NCI-H146 treated with DMSO at 0.1 percent for 48 hours (cell line): ENCODE measurements at regions not wholly inside any gene's neighbourhood (a gene's known extent, or its start where the extent isn't known, plus 50 kb on each side); places are given as distances from the start of the nearest gene placed in this dataset.
"Not testable (repeated sequence)": the region's sequence is repeated elsewhere in the genome, so short reads cannot be mapped to it uniquely, and the experiment has no call there.

Source experiments
- DNase-seq: peaks from one replicate; lab custom pipeline; 2025; ENCODE audit not compliant: unreplicated experiment; lab: John Stamatoyannopoulos, UW

DNA sequence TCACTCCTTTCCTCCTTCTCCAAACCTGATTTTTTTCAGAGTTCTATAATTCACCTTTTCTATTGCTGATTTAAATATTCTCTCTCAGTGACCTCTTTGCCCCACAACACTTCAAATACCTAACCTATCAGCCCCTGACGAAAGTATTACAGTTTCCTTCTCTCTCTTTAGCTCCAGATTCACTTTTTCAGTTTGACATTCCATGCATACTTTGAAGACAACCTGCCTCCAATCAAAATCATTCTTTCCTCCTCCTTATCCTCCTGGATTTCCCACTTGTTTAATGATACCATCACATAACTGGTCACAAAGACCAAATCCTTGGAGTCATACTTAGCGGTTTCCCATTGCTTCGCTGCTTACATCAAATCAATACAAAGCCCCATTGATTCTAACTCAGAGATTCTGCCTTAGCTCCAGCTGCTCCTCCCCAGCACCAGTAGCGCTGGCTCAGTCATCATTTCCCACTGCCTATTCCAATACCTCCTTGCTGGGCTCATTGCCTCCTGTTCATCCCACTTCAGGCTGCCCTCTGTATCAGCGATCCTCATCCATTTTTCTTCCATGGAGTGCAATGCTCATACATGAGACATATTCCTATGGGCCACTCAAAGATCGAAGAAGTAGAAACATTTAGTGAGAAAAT lies 240.1 kb downstream of the ZNF92 start:
- not testable (repeated sequence) for DNase-seq

DNA sequence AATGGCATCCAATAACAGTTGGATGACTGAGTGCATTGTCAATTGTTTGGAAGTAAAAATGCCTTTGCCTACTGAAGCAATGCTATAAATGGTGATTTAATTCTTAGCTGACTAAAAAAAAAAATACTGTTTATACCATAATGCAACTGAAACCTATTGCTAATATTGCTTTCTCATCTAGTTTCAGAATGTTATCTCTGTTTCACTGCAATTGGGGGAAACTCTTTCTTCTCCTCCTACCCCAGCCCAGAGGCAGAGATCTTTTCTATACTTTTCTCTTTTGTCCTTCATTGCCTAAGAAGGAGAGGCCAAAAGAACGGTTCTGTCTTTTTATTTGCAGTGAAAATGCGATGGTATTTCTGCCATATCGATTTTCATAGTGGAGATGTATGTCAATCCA lies 242.5 kb downstream of the ZNF92 start:
- not testable (repeated sequence) for DNase-seq

DNA sequence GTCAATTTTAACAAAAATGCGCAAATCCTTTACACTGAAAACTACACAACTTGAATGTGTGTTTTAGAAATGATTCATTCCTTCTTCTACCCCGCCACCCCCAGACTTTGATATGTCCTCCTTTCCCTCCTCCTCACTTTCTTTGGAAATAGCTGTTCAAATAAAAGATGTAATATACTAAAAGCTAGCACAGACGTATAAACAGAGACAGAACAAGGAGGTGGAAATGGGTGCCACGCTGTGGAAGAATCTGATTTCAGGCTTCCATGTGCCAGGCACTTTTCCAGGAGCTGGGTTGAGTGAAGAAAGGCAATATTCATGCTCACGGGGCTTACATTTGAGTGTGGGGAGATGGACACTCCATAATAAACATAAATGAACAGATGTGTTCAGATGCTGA lies 246.6 kb downstream of the ZNF92 start:
- not testable (repeated sequence) for DNase-seq

DNA sequence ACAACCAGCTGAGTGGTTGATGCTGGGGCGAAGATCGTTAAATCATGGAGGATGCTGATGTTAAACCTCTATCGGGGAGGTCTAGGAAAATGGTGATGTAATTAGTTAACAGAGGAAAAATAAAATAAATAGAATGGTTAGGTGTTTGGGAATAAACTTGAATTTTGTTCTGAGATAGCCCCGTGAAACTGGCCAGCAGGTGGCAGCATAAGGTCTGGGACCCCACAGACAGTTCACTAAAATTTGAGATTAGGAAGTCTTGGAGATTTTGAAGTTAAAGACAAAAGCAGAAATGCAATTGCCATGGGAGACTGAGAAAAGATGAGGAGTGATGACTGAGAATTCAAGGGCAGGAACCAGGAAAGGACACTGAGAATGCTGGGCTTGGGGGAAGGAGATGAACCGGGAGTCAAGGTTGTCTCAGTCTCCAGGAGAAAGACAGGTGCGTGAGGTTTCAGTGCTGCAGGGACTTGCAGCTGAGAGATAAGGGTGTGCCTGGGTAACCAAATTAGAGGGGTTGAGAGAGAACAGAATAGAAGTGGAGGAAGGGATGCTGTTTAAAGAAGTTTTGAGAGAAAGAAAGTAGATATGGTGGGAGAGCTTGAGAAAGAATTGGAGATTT lies 248.0 kb downstream of the ZNF92 start:
- DNase-seq = not testable (repeated sequence)

DNA sequence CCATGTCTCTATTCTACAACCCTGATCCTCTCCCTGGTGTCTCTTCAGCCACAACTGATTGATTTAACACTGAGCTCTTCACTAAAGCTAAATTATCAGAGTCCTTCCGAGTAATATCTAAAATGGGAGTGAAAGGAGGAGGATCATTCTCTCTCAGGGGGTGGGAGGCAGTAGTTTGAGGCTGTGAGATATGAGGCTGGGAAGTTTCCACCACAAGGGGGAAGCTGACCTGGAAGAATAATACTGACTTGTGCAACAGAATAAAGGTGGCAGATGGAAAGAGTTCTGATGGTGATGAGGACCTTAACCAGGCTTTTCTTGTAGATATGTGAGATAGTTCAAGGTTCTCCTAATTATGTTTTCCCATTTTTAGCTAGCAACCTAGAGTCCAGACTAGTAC lies 241.6 kb upstream of the VKORC1L1 start:
- not testable (repeated sequence) for DNase-seq

DNA sequence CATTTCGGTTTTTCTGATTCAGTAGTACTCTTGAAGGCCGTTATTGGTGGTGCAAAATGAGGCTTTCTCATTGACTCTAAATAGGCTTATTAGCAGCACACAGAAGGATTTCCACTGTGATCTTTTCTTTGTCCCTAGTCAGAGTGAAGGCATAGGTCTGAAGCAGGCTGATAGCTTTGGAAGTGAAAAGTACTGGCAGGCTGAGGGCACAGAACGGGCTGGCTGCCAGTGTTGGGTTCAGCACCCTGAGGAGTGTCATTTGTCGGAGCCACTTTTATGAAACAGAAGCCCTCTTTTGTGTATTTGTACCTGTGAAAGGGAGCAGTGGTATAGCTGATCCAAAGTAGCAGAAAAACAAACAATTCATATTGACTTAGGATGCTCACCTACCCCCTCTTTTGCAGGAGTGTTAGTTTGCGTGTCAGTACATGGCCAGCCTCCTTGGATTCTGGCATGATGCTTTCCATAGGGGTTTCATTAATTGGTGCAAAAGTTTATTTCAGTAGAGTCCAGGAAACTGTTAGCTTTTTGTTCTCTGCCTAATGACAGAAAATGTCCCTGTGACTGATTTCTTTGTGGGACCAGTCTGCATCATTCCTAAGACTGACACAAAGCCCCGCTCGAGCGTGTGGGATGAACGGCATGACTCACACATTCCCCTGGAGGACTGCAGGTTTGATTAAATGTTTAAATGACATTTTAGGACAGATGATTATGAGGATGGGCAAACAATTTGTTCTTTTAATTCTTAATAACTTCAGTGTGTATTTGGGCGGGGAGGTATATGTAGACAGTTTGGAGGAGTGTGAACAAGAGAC lies 239.1 kb upstream of the VKORC1L1 start:
- not testable (repeated sequence) for DNase-seq

DNA sequence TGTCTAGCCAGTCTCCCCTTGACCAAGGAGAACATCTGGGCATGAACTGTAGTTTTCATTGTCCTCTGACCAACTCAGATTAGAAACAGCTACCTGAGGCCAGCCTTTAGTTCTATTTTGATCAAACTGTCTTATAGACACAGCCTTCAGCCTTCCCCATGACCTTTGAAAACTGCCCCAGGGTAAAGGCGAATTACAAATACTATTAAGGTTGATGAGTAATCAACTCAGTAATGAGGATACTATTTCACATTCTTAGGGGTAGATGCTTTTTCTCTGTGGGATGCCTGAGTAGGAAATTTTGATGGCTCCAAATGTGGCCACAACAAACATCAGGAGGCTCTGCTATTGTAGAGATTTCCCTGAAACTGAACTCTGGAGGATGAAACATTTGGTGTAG lies 234.0 kb upstream of the VKORC1L1 start:
- not testable (repeated sequence) for DNase-seq

DNA sequence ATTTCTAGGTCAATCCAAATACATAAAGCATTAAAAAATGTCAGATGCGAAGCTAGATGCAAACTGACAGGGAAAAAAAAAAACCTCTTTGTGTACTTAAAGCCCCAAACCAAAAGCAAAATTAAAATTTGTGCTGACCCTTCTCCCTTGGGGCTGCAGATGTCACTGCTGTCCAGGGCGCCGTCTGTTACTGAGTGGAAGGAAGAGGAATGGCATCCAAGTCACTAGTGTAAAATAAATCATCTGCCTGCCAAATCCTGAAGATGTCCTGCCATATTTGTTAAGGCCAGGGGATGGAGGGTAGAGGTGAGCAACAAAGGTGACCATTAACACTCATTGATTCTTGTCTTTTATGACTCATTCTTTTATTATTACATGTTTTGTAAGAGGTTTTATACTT lies 233.2 kb upstream of the VKORC1L1 start:
- DNase-seq = not testable (repeated sequence)

DNA sequence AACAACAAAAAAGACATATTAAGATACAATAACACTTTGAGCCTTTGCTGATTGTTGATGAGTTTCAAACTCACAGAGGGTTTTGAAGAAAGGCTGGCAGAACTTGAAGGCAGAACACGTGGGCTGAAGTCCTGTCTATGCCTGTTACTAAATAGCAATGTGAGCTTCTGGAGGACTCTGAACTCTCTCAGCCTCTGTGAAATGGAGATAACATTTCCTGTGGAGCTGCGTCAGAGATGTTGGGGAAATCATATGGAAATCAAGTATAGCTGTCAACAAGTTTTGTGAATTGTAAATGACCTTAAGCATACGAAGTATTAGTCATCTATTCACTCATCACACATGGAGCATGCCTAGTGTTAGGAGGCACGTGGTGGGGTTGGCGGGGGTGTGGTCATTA lies 229.4 kb upstream of the VKORC1L1 start:
- DNase-seq = not testable (repeated sequence)

DNA sequence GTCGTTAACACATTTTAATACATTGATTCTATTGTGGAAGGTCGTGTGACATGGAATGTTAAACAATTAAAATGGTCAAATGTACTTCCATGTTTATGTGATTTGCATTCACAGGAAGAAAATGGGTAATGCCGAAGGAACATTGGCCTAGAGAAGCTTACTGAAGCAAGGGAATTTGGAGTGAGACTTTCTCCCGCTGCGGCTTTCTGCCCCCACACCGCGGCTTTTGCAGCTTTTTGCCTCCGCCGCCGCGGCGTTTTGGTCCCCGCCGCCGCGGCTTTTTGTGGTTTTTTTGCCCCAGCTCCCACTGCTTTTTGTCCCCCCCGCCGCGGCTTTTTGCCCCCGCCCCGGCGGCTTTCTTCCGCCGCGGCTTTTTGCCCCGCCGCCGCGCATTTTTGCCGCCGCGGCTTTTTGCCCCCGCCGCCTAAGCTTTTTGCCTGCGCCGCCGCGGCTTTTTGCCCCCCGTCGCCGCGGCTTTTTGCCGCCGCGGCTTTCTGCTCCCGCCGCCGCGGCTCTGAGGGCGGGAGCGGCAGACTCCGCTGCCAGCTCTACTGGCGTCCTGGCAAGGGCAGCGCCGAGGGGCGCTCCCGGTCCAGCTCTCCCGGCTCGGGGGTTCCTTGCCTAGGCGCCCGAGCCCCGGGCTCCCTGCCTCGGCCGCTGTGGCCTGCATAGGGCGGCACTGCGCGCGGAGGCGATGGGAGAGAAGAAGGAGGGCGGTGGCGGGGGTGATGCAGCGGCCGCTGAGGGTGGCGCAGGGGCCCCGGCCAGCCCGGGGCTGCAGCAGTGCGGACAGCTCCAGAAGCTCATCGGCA lies 225.5 kb upstream of the VKORC1L1 start:
- not testable (repeated sequence) for DNase-seq

DNA sequence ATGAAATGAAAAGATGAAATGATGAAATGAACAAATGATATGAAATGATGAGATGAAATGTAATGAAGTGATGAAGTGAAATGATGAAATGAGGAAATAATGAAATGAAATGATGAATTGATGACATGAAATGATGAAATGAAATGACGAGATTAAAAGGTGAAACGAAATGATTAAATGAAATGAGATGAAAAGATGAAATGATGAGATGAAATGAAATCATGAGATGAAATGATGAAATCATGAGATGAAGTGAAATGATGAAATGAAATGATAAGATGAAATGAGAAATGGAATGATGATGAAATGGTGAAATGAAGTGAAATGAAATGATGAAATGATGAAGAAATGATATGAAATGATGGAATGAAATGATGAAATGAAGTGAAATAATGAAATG lies 221.7 kb upstream of the VKORC1L1 start:
- DNase-seq = not testable (repeated sequence)

DNA sequence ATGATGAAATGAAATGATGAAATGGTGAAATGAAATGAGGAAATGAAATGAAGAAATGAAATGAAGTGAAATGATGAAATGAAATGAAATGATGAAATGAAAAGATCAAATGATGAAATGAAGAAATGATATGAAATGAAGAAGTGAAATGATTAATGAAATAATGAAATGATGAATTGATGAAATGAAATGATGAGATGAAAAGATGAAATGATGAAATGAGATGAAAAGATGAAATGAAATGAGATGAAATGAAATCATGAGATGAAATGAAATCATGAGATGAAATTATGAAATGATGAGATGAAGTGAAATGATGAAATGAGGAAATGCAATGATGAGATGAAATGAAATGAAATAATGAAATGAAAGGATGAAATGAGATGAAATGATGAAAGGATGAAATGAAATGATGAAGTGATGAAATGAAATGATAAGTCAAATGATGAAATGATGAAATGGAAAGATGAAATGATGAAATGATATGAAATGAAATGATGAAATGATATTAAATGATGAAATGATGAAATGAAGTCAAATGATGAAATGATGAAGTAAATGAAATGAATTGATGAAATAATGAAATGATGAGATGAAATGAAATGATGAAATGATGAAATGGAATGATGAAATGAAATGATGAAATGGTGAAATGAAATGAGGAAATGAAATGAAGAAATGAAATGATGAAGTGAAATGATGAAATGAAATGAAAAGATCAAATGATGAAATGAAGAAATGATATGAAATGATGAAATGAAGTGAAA lies 220.9 kb upstream of the VKORC1L1 start:
- not testable (repeated sequence) for DNase-seq

DNA sequence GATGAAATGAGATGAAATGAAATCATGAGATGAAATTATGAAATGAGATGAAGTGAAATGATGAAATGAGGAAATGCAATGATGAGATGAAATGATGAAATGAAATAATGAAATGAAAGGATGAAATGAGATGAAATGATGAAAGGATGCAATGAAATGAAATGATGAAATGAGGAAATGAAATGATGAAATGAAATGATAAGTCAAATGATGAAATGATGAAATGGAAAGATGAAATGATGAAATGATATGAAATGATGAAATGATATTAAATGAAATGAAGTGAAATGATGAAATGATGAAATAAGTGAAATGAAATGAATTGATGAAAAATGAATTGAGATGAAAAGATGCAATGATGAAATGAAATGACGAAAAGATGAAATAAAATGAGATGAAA lies 220.2 kb upstream of the VKORC1L1 start:
- not testable (repeated sequence) for DNase-seq

DNA sequence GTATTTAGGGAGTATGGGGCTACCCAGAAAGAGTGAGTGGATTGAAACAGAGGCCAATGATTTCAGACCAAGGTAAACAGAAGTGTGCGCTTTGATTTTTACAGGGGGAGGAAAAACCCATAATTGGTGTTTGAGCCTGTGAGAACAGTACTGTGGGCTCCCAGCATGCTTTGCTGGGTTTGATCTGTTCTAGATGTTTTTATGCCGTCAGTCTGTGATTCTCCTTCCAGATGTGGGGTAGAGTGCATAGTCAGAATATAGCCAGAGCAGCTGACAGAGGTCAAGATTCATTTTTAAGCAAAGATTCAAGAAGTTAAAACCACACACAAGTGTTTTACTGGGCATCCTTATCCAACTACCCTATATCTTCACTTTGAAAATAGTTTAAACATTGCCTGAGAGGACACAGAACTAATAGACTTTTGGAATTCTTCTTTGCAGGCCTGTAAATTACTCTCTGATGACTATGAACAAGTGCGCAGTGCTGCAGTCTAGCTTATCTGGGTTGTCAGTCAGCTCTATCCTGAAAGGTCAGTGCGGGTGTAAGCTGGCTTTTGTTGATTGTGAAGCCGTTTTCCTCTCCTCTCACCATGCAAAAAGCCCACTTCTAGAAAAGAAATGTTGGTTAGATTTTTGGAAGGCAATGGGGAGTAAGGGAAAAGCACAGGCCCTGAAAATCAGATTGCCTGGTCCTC lies 216.2 kb upstream of the VKORC1L1 start:
- DNase-seq = not testable (repeated sequence)

DNA sequence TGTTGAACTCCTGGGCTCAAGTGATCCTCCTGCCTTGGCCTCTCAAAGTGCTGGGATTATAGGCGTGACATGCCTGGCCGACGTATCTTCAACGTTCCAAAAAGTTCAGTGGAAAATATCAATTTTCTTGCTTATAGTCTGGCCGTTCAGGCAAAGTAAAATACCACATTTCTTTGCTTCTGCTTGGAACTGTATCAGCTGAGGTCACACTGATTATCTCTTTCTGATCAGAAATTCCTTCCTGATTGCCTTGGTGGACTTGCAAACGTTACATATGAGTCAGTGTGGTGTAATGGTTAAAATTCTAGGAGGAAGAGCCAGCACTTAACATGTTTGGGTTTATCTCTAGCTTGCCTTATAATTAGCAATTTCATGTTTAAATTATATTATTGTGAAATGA lies 189.5 kb upstream of the VKORC1L1 start:
- DNase-seq = not testable (repeated sequence)

DNA sequence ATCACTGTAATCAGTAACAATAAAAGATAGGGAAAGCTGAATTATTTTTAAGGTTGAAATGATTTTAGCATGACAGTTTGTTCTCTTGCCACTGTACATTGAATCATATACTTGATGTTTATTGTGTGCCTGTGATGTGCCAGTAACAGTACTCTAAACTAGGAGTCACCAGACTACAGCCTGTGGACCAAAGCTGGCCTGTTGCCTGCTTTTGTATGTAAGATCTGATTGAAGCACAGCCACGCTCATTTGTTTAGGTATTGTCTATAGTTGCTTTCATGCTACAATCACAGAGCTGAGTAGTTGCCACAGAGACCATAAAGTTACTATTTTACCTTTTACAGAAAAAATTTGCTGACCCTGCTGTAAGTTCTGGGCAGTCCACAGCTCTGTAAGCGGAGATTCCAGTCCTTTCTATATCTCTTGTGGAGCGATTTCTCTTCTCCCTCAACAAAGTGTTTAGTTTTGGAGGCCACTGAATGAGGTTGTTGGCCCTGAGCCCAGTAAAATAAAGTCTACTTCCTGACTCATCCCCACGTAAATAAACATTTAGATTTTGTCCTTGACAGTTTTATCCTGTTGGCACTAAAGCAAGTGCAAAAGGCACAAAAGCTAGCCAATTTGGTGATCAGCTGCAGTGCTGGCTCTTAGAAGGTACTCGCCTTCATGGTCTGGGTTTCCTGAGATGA lies 173.7 kb upstream of the VKORC1L1 start:
- not testable (repeated sequence) for DNase-seq

DNA sequence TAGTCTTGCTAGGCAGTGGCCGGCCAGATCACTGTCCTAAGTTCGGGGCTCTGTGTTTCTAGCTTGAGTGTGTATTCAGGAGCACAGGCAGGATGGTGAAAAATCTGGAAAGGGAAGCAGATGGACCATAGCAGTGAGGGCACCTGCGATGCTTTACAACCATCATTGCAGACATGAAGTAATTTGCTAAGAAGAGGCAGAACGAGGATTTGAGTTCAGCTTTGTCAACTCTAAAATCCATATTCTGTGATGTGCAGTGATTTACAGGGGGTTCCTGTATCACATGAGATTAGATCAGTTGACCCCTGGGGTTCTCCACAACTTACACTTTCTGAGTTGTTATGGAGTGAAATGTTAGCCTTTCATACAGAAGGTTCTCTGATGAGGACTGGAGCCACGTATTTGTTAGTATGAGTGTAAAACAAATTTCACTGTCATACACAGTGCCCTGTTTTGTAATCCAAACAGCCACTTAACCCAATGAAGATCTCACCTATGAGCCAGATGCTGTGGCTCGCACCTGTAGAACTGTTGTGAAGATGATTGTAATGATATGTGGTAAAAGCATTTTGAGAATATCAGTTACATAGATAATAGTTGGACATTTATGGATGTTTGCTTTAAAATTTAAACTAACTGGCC lies 173.0 kb upstream of the VKORC1L1 start:
- not testable (repeated sequence) for DNase-seq

DNA sequence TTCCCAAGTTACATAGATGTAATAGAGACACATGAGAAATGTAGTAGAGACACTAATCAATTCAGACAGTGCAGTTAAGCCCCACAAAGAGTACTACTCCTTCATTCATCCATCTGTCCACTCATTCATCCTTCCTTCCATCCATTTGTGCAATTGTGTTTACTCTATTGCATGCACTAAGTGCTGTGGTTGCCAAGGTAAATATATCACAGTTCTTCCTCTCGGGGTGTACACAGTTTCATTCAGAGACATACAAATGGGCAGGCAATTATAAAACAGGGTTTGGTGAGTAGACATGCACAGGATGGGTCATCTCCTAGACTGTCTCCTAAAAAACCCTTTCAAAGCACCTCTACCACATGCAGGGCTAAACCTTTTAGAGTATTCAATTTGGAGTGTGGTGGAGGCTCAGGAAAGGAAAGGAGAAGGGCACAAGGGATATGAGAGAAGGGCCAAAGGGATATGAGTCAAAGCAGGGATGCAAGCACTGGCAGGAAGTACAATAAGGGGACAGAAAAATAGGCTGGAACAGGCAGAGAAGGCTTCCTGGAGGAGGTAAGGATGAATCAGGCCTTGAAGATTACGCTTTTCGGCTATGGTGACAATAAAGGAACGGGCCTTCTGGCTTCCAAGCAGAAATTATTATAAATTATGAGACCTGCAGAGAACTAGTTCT lies 153.6 kb upstream of the VKORC1L1 start:
- DNase-seq = not testable (repeated sequence)
